ENCODE measurements at regions not wholly inside any gene's neighbourhood (a gene's known extent, or its start where the extent isn't known, plus 50 kb on each side); places are given as distances from the start of the nearest gene placed in this dataset.

DNA sequence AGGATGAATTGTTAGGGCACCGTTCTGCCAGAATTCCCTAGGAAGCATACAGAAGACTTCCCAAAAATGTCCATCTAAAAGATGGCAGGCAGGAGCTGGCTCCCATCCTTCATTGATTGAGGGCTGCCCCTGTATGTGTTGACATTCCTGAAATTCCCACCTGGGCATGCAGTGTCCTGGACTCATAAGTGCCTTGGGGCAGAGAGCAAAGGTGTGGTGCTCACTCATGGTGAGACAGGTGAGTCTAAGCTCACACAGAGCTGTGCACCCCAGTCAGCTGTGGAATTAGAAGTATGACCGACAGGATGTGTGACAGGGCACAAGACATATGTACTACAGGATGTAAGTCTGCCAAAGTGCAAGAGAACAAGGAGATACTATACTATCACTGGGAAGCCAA, 271.9 kb downstream of the MID1IP1 start:
- TF ChIP-seq, protein P1, sequence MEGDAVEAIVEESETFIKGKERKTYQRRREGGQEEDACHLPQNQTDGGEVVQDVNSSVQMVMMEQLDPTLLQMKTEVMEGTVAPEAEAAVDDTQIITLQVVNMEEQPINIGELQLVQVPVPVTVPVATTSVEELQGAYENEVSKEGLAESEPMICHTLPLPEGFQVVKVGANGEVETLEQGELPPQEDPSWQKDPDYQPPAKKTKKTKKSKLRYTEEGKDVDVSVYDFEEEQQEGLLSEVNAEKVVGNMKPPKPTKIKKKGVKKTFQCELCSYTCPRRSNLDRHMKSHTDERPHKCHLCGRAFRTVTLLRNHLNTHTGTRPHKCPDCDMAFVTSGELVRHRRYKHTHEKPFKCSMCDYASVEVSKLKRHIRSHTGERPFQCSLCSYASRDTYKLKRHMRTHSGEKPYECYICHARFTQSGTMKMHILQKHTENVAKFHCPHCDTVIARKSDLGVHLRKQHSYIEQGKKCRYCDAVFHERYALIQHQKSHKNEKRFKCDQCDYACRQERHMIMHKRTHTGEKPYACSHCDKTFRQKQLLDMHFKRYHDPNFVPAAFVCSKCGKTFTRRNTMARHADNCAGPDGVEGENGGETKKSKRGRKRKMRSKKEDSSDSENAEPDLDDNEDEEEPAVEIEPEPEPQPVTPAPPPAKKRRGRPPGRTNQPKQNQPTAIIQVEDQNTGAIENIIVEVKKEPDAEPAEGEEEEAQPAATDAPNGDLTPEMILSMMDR (IDR thresholded peaks at IDR 0.05): no peak
- TF ChIP-seq POLR2A (IDR thresholded peaks at IDR 0.05): no peak
- intact Hi-C loops (cut with DNase I; ENCODE audit: low total_unique reads): no loop called here
- Histone ChIP-seq H3K27me3 (peaks cover 0 to 2% of the 10 kb centered on the region in 2 donors), H3K36me3 (no peaks in the 10 kb centered on the region), H3K27ac (no peak overlapping the region), H3K4me3 (no peak overlapping the region), H3K9me3 (no peaks in the 10 kb centered on the region), H3K4me1 (no peaks in the 10 kb centered on the region)
- DNase-seq: no peak

DNA sequence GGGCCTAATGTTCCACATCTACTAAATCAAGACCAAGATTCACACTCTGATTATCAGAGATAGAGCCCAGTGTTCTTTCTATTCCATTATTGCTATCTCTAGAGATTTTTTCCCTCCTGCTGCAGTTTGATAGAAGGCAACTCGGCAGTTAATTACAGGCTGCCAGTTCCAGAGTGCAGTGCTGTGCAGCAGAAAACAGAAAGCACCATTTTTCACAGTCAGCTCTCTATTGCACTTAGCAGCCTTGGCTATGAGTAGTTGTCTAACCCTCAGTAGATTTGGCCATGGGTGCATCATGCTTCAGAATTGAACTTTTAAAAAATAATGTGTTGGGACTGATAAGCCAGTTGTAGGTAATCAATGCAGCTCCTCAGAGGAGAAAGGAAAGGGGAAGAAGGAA, 295.3 kb downstream of the MID1IP1 start:
- intact Hi-C loops (cut with DNase I; ENCODE audit: low total_unique reads): no loop called here
- Histone ChIP-seq H3K27ac (no peak overlapping the region), H3K4me1 (no peaks in the 10 kb centered on the region), H3K9me3 (no peaks in the 10 kb centered on the region), H3K36me3 (no peaks in the 10 kb centered on the region), H3K27me3 (no peaks in the 10 kb centered on the region), H3K4me3 (no peak overlapping the region)
- TF ChIP-seq POLR2A (IDR thresholded peaks at IDR 0.05): no peak
- TF ChIP-seq, protein P1 (IDR thresholded peaks at IDR 0.05): no peak
- DNase-seq: no peak

DNA sequence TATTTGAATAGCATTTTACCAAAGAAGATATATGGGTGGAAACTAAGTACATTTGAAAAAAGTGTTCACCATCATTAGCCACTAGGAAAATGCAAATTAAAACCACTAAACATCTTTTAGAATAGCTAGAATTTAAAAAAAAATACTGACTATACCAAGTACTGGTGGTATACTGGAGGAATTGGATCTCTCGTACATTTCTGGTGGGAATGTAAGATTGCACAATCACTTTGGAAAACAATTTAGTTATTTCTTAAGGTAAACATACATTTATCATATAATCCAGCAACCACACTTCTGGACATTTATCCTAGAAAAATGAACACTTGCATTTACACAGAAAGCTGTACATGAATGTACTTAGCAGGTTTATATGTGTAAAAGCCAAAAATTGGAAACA, 303.5 kb downstream of the MID1IP1 start:
- TF ChIP-seq POLR2A (IDR thresholded peaks at IDR 0.05): no peak
- TF ChIP-seq, protein P1 (IDR thresholded peaks at IDR 0.05): no peak
- Histone ChIP-seq H3K4me3 (no peak overlapping the region), H3K4me1 (no peaks in the 10 kb centered on the region), H3K27me3 (no peaks in the 10 kb centered on the region), H3K27ac (no peak overlapping the region), H3K9me3 (no peaks in the 10 kb centered on the region), H3K36me3 (no peaks in the 10 kb centered on the region)
- no peak for DNase-seq
- intact Hi-C loops (cut with DNase I; ENCODE audit: low total_unique reads): no loop called here

DNA sequence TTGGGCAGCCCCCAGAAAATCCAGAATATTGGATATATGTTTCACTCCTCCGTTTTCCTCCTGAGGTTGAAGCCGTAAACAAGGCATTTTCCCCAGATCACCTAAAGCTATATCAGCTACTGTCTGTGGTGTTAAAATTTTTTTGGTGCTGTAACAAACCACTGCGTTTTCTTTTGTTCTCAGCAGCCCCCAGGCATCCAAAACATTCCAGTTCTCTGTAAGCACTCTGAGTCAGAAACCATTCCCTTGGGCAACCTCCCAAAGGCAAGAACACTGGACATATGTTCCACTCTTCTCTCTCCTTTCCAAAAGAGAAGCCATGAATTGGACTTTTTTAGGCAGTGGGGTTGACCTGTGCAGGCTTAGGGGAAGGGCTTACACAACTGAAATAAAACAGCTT, 310.9 kb downstream of the MID1IP1 start:
- peaks cover 0 to 11% of the 10 kb centered on the region in 2 donors for H3K9me3 ChIP-seq
- no peak for DNase-seq
- no peak overlapping the region for H3K27ac ChIP-seq
- intact Hi-C loops (cut with DNase I; ENCODE audit: low total_unique reads): no loop called here
- TF ChIP-seq, protein P1 (IDR thresholded peaks at IDR 0.05): no peak
- TF ChIP-seq POLR2A (IDR thresholded peaks at IDR 0.05): no peak
- H3K4me3 ChIP-seq: no peak overlapping the region
- no peaks in the 10 kb centered on the region for H3K36me3 ChIP-seq
- no peaks in the 10 kb centered on the region for H3K4me1 ChIP-seq
- no peaks in the 10 kb centered on the region for H3K27me3 ChIP-seq

DNA sequence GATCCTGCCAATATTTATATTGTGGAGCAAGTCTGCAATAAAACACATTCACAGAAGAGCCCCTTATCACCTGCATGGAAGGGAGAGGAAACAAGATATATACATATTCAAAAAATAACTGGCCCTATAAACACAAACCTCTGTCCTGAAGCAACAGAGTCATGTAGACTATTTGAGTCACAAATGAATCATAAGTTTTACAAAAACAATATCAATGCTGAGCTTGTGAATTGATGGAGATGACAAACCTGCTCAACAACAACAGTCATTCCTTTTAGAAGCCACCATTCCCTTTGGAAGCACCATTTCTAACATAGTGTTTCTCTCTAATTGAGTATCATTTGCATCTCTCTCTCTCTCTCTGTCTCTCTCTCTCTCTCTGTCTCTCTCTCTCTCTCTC, 313.9 kb downstream of the MID1IP1 start:
- H3K4me3 ChIP-seq: no peak overlapping the region
- intact Hi-C loops (cut with DNase I; ENCODE audit: low total_unique reads): no loop called here
- TF ChIP-seq, protein P1 (IDR thresholded peaks at IDR 0.05): no peak
- TF ChIP-seq POLR2A (IDR thresholded peaks at IDR 0.05): no peak
- no peak for DNase-seq
- no peaks in the 10 kb centered on the region for H3K36me3 ChIP-seq
- no peaks in the 10 kb centered on the region for H3K27me3 ChIP-seq
- peaks cover 0 to 11% of the 10 kb centered on the region in 2 donors for H3K9me3 ChIP-seq
- no peak overlapping the region for H3K27ac ChIP-seq
- no peaks in the 10 kb centered on the region for H3K4me1 ChIP-seq

Data from uterus (tissue), 3 donors.